GM23338 (cell line): ENCODE measurements at regions not wholly inside any gene's neighbourhood (a gene's known extent, or its start where the extent isn't known, plus 50 kb on each side); places are given as distances from the start of the nearest gene placed in this dataset.
A peak's percentile ranks its signal among the peaks of the same experiment; 100 is the strongest.

ENCODE experiments used
- ATAC-seq: fragments of 200-7000 bp; cut with Tn5 transposase; 3 replicates; pipeline ENCODE4 v1.9.1; 2020
- DNase-seq: peaks from one replicate; pipeline ENCODE4 v3.0.0-alpha.2; 2015; ENCODE audit warnings: low spot score
- H2AFZ ChIP-seq: fragments of 200-600 bp; sonication (generic); 2 replicates; pipeline ENCODE4 v1.8.0; 2016; ENCODE audit warnings: antibody characterized with exemption, mild to moderate bottlenecking, moderate library complexity
- H3F3A ChIP-seq: fragments of 200-600 bp; sonication (generic); replicated peaks from 2 replicates; pipeline ENCODE4 v1.8.0; 2017; ENCODE audit warnings: antibody characterized with exemption, mixed run types, low read depth
- H3K27ac ChIP-seq: fragments of 200-600 bp; sonication (generic); 2 replicates; pipeline ENCODE4 v1.6.1; 2016; ENCODE audit warnings: low read depth
- H3K27me3 ChIP-seq: fragments of 200-600 bp; sonication (generic); 2 replicates; pipeline ENCODE4 v1.8.0; 2016; ENCODE audit warnings: mild to moderate bottlenecking, mixed run types, moderate library complexity; ENCODE audit not compliant: insufficient read depth
- H3K36me3 ChIP-seq: fragments of 200-600 bp; sonication (generic); 2 replicates; pipeline ENCODE4 v1.8.0; 2016; ENCODE audit warnings: mild to moderate bottlenecking; ENCODE audit not compliant: insufficient read depth
- H3K4me1 ChIP-seq: fragments of 200-600 bp; sonication (generic); 2 replicates; pipeline ENCODE4 v1.8.0; 2016; ENCODE audit warnings: mild to moderate bottlenecking, moderate library complexity; ENCODE audit not compliant: insufficient read depth
- H3K4me2 ChIP-seq: fragments of 200-600 bp; sonication (generic); 2 replicates; pipeline ENCODE4 v1.7.1; 2017; ENCODE audit warnings: mixed run types
- H3K4me3 ChIP-seq: fragments of 200-600 bp; sonication (generic); 2 replicates; pipeline ENCODE4 v1.6.1; 2016; ENCODE audit warnings: mixed run types
- H3K79me2 ChIP-seq: fragments of 200-600 bp; sonication (generic); replicated peaks from 2 replicates; pipeline ENCODE4 v1.8.0; 2017; ENCODE audit warnings: mild to moderate bottlenecking; ENCODE audit not compliant: insufficient read depth
- H3K9me2 ChIP-seq: fragments of 200-600 bp; sonication (generic); 2 replicates; pipeline ENCODE4 v1.8.0; 2017; ENCODE audit not compliant: insufficient read depth
- H4K20me1 ChIP-seq: fragments of 200-600 bp; sonication (generic); replicated peaks from 2 replicates; pipeline ENCODE4 v1.8.0; 2017; ENCODE audit warnings: mild to moderate bottlenecking; ENCODE audit not compliant: insufficient read depth
- H3K27ac Mint-ChIP-seq: 2 replicates; pipeline ENCODE4 v1.8.0; 2020; ENCODE audit warnings: inconsistent platforms, mild to moderate bottlenecking, moderate library complexity, mixed read lengths
- H3K27me3 Mint-ChIP-seq: 3 replicates; pipeline ENCODE4 v1.8.0; 2022; ENCODE audit warnings: low read depth, mild to moderate bottlenecking, moderate library complexity, mixed read lengths, inconsistent platforms; ENCODE audit not compliant: insufficient read depth, poor library complexity
- H3K36me3 Mint-ChIP-seq: 3 replicates; pipeline ENCODE4 v1.8.0; 2021; ENCODE audit warnings: low read depth, mild to moderate bottlenecking, inconsistent platforms, moderate library complexity, mixed read lengths
- H3K4me1 Mint-ChIP-seq: 3 replicates; pipeline ENCODE4 v1.8.0; 2020; ENCODE audit warnings: mild to moderate bottlenecking, inconsistent platforms, mixed read lengths
- H3K4me3 Mint-ChIP-seq: 3 replicates; pipeline ENCODE4 v1.8.0; 2021; ENCODE audit warnings: moderate library complexity, mild to moderate bottlenecking, inconsistent platforms, mixed read lengths
- H3K9me3 Mint-ChIP-seq: 3 replicates; pipeline ENCODE4 v1.8.0; 2020; ENCODE audit warnings: moderate library complexity, mild to moderate bottlenecking, inconsistent platforms, mixed read lengths
- CREB1 ChIP-seq: fragments of 250-450 bp; sonication (Bioruptor Pico); IDR thresholded peaks from 2 replicates; pipeline ENCODE4 v1.5.0; 2020; ENCODE audit warnings: low read depth, mild to moderate bottlenecking, moderate library complexity
- EZH2 ChIP-seq: fragments of 200-600 bp; sonication (generic); IDR thresholded peaks from one replicate; pipeline ENCODE4 v1.8.0; 2017; ENCODE audit warnings: antibody characterized with exemption, mild to moderate bottlenecking, low read depth; ENCODE audit not compliant: unreplicated experiment
- JUNB ChIP-seq: IDR thresholded peaks from one replicate; pipeline ENCODE4 v1.6.1; 2016; ENCODE audit warnings: antibody characterized with exemption; ENCODE audit not compliant: unreplicated experiment
- NANOG ChIP-seq: IDR thresholded peaks from 2 replicates; pipeline ENCODE4 v1.6.1; 2016; ENCODE audit warnings: antibody characterized with exemption, borderline replicate concordance
- ZNF331 ChIP-seq: fragments of 250-450 bp; sonication (Bioruptor Pico); IDR thresholded peaks from 2 replicates; pipeline ENCODE4 v1.5.0; 2020; ENCODE audit warnings: low read depth, mild to moderate bottlenecking, moderate library complexity
- TF ChIP-seq, protein P1 (sequence below): fragments of 250-450 bp; sonication (Bioruptor Pico); IDR thresholded peaks from 2 replicates; pipeline ENCODE4 v1.5.0; 2020; ENCODE audit warnings: mild to moderate bottlenecking, moderate library complexity
- TF ChIP-seq, protein P2 (sequence below): IDR thresholded peaks from one replicate; pipeline ENCODE4 v1.6.1; 2018; ENCODE audit warnings: antibody characterized with exemption; ENCODE audit not compliant: unreplicated experiment
- TF ChIP-seq, protein P3 (sequence below): IDR thresholded peaks from 2 replicates; pipeline ENCODE4 v1.6.1; 2016; ENCODE audit warnings: antibody characterized with exemption
- TF ChIP-seq, protein P4 (sequence below), 2 experiments: fragments of 200-600 bp in 1 of 2; sonication (generic) in 1 of 2; conservative IDR thresholded peaks; 2 replicates each; pipeline versions ENCODE4 v1.5.1 to v1.6.1; 2016 to 2017; ENCODE audit warnings: antibody characterized with exemption in 2 of 2, low read depth in 2 of 2, mild to moderate bottlenecking in 2 of 2, moderate library complexity in 1 of 2

DNA sequence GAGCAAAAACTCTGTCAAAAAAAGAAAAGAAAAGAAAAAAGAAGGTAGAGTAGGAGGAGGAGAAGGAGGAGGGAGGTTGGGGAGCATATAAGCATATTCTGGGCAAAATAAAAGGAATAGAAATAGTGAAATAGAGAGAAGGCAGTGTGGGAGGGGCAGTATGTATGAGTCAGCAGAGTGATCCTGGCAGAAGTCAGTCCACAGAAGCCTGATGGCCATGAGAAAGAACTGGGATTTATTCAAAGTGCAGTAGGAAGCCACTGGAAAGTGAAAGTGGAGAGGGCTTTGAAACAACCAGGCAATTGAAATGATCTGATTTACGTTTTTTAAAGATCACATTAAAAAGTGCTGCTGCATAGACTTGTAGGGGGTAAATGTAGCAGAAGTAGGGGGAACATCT is 368.6 kb upstream of the USP15 start:
- Mint-ChIP-seq H3K27me3 (no peaks in the 10 kb centered on the region), H3K4me3 (no peak overlapping the region), H3K4me1 (no peaks in the 10 kb centered on the region; the same call in 2 of the 3 replicates), H3K36me3 (no peaks in the 10 kb centered on the region), H3K9me3 (no peaks in the 10 kb centered on the region), H3K27ac (peak overlapping the region; percentile 57; the same call in 1 of the 2 replicates)
- H3K4me2 ChIP-seq = no peak overlapping the region
- 0 out of 2 replicates have a peak, but pooled peaks cover 5% of the 10 kb centered on the region for H3K9me2 ChIP-seq
- no peaks in the 10 kb centered on the region for H3K36me3 ChIP-seq
- H3F3A ChIP-seq = no peaks in the 10 kb centered on the region
- no peaks in the 10 kb centered on the region for H3K27me3 ChIP-seq
- no peak overlapping the region for H2AFZ ChIP-seq
- no peak overlapping the region for H3K4me3 ChIP-seq
- DNase-seq (no peak), ATAC-seq (no peak)
- no peak overlapping the region for H3K27ac ChIP-seq
- TF ChIP-seq JUNB (no peak), NANOG (no peak)
- H3K4me1 ChIP-seq = no peaks in the 10 kb centered on the region
- H3K79me2 ChIP-seq = no peaks in the 10 kb centered on the region
- H4K20me1 ChIP-seq = no peaks in the 10 kb centered on the region

DNA sequence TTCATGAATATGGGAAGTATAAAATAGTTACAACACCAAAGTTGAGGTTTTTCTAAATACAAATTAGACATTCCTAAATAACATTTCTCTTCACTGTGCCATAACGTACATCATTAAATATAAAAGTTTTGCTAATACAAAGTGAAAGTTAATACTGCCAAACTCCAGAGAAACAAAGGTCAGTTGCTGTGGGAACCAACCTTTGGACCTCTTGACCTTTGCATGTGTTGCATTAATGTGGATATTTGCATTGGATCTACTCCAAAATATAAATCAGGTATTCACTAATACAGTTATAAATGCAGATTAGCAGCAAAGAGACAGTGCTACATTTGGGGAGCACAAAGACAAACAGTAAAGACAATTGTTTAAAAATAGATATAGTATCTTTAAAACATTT is 366.0 kb upstream of the USP15 start:
- ATAC-seq (no peak), DNase-seq (no peak)
- no peak overlapping the region for H3K4me2 ChIP-seq
- H3K9me3 Mint-ChIP-seq = peaks cover 21% of the 10 kb centered on the region
- no peaks in the 10 kb centered on the region for H3K36me3 ChIP-seq
- no peak overlapping the region for H3K4me3 Mint-ChIP-seq
- no peak overlapping the region for H3K27ac Mint-ChIP-seq
- no peaks in the 10 kb centered on the region for H3F3A ChIP-seq
- no peaks in the 10 kb centered on the region for H3K27me3 Mint-ChIP-seq
- no peak overlapping the region for H2AFZ ChIP-seq
- no peaks in the 10 kb centered on the region; the same call in 2 of the 3 replicates for H3K4me1 Mint-ChIP-seq
- H3K4me3 ChIP-seq = no peak overlapping the region
- H4K20me1 ChIP-seq = no peaks in the 10 kb centered on the region
- H3K27me3 ChIP-seq = no peaks in the 10 kb centered on the region
- no peaks in the 10 kb centered on the region for H3K79me2 ChIP-seq
- H3K27ac ChIP-seq = no peak overlapping the region
- peaks cover 15% of the 10 kb centered on the region for H3K36me3 Mint-ChIP-seq
- H3K4me1 ChIP-seq = no peaks in the 10 kb centered on the region
- 0 out of 2 replicates have a peak, but pooled peaks cover 5% of the 10 kb centered on the region for H3K9me2 ChIP-seq
- TF ChIP-seq, protein P1, sequence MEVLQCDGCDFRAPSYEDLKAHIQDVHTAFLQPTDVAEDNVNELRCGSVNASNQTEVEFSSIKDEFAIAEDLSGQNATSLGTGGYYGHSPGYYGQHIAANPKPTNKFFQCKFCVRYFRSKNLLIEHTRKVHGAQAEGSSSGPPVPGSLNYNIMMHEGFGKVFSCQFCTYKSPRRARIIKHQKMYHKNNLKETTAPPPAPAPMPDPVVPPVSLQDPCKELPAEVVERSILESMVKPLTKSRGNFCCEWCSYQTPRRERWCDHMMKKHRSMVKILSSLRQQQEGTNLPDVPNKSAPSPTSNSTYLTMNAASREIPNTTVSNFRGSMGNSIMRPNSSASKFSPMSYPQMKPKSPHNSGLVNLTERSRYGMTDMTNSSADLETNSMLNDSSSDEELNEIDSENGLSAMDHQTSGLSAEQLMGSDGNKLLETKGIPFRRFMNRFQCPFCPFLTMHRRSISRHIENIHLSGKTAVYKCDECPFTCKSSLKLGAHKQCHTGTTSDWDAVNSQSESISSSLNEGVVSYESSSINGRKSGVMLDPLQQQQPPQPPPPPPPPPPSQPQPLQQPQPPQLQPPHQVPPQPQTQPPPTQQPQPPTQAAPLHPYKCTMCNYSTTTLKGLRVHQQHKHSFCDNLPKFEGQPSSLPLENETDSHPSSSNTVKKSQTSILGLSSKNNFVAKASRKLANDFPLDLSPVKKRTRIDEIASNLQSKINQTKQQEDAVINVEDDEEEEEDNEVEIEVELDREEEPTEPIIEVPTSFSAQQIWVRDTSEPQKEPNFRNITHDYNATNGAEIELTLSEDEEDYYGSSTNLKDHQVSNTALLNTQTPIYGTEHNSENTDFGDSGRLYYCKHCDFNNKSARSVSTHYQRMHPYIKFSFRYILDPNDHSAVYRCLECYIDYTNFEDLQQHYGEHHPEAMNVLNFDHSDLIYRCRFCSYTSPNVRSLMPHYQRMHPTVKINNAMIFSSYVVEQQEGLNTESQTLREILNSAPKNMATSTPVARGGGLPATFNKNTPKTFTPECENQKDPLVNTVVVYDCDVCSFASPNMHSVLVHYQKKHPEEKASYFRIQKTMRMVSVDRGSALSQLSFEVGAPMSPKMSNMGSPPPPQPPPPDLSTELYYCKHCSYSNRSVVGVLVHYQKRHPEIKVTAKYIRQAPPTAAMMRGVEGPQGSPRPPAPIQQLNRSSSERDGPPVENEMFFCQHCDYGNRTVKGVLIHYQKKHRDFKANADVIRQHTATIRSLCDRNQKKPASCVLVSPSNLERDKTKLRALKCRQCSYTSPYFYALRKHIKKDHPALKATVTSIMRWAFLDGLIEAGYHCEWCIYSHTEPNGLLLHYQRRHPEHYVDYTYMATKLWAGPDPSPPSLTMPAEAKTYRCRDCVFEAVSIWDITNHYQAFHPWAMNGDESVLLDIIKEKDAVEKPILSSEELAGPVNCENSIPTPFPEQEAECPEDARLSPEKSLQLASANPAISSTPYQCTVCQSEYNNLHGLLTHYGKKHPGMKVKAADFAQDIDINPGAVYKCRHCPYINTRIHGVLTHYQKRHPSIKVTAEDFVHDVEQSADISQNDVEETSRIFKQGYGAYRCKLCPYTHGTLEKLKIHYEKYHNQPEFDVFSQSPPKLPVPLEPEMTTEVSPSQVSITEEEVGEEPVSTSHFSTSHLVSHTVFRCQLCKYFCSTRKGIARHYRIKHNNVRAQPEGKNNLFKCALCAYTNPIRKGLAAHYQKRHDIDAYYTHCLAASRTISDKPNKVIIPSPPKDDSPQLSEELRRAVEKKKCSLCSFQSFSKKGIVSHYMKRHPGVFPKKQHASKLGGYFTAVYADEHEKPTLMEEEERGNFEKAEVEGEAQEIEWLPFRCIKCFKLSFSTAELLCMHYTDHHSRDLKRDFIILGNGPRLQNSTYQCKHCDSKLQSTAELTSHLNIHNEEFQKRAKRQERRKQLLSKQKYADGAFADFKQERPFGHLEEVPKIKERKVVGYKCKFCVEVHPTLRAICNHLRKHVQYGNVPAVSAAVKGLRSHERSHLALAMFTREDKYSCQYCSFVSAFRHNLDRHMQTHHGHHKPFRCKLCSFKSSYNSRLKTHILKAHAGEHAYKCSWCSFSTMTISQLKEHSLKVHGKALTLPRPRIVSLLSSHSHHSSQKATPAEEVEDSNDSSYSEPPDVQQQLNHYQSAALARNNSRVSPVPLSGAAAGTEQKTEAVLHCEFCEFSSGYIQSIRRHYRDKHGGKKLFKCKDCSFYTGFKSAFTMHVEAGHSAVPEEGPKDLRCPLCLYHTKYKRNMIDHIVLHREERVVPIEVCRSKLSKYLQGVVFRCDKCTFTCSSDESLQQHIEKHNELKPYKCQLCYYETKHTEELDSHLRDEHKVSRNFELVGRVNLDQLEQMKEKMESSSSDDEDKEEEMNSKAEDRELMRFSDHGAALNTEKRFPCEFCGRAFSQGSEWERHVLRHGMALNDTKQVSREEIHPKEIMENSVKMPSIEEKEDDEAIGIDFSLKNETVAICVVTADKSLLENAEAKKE = no peak
- TF ChIP-seq, protein P2, sequence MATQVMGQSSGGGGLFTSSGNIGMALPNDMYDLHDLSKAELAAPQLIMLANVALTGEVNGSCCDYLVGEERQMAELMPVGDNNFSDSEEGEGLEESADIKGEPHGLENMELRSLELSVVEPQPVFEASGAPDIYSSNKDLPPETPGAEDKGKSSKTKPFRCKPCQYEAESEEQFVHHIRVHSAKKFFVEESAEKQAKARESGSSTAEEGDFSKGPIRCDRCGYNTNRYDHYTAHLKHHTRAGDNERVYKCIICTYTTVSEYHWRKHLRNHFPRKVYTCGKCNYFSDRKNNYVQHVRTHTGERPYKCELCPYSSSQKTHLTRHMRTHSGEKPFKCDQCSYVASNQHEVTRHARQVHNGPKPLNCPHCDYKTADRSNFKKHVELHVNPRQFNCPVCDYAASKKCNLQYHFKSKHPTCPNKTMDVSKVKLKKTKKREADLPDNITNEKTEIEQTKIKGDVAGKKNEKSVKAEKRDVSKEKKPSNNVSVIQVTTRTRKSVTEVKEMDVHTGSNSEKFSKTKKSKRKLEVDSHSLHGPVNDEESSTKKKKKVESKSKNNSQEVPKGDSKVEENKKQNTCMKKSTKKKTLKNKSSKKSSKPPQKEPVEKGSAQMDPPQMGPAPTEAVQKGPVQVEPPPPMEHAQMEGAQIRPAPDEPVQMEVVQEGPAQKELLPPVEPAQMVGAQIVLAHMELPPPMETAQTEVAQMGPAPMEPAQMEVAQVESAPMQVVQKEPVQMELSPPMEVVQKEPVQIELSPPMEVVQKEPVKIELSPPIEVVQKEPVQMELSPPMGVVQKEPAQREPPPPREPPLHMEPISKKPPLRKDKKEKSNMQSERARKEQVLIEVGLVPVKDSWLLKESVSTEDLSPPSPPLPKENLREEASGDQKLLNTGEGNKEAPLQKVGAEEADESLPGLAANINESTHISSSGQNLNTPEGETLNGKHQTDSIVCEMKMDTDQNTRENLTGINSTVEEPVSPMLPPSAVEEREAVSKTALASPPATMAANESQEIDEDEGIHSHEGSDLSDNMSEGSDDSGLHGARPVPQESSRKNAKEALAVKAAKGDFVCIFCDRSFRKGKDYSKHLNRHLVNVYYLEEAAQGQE = no peak
- TF ChIP-seq EZH2 (no peak), JUNB (no peak), CREB1 (CRISPR knock-in tag) (no peak), NANOG (no peak), ZNF331 (CRISPR knock-in tag) (no peak)
- TF ChIP-seq, protein P3, sequence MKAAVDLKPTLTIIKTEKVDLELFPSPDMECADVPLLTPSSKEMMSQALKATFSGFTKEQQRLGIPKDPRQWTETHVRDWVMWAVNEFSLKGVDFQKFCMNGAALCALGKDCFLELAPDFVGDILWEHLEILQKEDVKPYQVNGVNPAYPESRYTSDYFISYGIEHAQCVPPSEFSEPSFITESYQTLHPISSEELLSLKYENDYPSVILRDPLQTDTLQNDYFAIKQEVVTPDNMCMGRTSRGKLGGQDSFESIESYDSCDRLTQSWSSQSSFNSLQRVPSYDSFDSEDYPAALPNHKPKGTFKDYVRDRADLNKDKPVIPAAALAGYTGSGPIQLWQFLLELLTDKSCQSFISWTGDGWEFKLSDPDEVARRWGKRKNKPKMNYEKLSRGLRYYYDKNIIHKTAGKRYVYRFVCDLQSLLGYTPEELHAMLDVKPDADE = no peak
- TF ChIP-seq, protein P4, sequence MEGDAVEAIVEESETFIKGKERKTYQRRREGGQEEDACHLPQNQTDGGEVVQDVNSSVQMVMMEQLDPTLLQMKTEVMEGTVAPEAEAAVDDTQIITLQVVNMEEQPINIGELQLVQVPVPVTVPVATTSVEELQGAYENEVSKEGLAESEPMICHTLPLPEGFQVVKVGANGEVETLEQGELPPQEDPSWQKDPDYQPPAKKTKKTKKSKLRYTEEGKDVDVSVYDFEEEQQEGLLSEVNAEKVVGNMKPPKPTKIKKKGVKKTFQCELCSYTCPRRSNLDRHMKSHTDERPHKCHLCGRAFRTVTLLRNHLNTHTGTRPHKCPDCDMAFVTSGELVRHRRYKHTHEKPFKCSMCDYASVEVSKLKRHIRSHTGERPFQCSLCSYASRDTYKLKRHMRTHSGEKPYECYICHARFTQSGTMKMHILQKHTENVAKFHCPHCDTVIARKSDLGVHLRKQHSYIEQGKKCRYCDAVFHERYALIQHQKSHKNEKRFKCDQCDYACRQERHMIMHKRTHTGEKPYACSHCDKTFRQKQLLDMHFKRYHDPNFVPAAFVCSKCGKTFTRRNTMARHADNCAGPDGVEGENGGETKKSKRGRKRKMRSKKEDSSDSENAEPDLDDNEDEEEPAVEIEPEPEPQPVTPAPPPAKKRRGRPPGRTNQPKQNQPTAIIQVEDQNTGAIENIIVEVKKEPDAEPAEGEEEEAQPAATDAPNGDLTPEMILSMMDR (conservative IDR thresholded peaks at IDR 0.05; ENCODE audit: low read depth in 2 of 2) = no peak
